IPS DF 19.7 (cell line): ENCODE measurements at regions not wholly inside any gene's neighbourhood (a gene's known extent, or its start where the extent isn't known, plus 50 kb on each side); places are given as distances from the start of the nearest gene placed in this dataset.
"Not testable (repeated sequence)": the region's sequence is repeated elsewhere in the genome, so short reads cannot be mapped to it uniquely, and the experiment has no call there.

Experiments
- DNase-seq: peaks from one replicate; pipeline ENCODE4 v3.0.0-alpha.2; 2013; ENCODE audit warnings: low read depth, low spot score

DNA sequence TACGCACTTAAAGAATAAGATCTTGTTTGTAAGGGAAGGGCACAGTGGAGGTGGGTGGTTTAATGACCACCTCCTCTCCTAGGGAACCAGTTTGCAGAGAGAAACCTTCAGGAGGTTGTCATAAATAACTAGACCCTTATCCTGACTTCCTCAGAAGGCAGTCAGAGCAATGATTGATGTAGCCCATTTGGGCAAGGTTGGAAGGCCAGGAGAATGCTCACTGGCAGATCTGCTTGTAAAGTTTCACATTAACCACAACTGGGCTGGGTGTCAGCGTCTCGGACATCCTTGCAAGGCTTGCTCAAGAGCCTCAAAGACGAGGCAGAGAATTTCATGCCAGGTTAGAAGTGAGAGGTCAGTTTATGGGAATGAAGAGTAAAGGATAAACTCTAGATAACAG, 87.6 kb upstream of the TRABD2B start:
- no peak for DNase-seq

DNA sequence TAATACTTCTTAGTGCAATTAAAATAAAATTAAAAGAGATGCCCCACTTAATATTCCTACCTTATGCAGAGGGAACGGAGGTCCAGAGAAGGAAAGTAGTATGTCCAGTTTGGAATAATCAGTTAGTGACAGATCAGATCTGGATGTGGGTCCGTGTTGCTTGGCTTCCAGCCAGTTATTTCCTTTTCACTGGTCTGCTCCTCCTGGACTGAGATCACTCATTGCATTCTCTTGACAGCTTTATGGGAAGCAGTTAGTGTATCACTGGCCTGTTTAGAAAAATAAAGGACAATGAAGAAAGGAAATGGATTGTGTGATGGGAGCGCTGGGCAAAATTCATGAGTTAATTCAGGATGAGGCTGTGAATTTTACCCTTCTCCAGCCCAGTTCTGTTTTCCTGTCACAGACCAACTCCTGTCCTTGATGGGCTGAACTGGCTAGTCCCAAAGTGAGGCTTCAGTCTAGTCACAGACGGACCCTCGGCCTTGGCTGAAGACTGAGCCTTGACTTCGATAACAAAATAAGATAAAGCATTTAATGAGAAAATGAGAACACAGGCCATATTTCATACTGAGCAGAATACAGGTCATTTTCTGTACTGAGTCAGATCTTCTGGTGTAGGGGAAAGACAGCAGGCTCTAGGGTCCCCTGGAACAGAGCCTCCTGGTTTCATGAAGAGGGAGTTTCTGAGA, 85.2 kb upstream of the TRABD2B start:
- no peak for DNase-seq

DNA sequence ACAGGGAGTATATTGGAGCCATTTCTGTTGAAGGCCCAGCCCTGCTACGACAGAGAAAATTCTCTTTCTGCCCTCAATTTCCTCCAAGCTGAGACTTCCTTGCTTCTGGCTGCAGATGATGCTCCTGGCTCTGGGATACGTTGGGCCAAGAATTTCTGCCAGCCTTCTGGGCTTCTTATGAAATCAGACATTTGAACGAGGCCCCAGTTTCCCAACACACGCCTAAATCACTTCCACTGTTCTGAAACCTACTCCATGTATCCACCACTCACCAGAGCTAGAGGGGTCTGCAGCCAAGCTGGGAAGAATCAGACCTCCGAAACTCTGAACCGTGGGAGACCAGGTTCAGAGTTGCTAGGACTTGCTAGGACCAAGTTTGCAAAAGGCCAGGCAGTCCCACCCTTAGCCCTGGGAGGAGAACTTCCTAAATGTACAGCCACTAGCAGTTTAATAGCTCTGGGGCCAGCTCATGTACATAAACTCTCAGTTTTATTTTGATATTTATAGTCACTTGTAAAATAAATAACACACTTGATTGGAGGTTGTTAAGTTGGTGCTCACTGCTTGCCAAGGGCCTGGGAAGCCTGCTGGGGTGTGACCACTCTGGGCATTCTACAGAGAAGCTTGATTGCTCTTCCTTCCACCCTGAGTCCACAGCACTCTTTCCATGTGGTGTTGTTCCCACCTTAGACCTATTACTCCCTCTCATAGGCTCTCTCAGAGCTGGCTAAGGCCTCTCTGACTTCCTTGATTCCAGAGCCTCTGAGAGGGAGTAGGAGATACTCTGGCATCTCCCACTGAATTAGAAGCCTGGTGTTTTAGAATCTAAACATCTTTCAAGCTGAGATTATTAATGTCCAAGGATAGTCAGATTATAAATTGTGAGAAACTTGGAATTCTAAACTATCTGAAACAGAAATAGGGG, 83.4 kb upstream of the TRABD2B start:
- no peak for DNase-seq

DNA sequence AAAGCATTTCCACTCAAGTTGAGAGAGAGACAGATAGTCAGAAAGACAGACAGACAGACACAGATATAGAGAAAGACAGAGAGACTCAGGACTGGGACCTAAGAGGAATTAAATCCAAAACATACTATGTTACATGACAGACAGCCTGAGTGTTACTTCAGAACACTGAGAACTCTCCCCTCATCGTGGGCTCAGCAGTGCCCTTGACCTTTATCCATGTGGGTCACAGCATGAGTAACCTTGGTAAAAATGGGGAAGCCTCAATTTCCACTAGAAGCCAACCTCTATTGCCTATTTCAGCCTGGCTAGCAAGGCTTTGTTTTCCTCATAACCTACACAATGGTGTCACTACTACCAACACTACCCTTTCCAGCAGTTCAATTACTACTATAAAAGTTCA, 81.9 kb upstream of the TRABD2B start:
- no peak for DNase-seq

DNA sequence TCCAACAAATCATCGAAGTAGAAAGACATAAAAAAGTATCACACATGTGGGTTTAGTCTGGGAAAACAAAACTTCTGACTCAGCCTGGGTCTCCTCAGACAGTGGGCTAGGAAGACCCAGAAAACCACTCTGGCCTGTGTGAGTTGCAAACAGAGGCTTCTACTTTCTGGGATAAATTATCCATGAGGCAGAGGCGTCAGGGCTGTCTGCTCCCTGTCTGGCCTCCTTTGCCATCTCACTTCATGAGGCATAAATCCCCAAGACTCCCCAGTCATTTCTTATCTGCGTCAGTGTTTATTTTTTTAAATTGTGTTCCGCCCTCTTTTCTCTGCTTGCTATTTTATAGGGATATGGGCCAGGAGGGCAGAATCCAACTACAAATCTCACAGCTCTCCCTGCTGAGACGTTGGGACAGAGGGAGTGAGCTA, 80.6 kb upstream of the TRABD2B start:
- no peak for DNase-seq

DNA sequence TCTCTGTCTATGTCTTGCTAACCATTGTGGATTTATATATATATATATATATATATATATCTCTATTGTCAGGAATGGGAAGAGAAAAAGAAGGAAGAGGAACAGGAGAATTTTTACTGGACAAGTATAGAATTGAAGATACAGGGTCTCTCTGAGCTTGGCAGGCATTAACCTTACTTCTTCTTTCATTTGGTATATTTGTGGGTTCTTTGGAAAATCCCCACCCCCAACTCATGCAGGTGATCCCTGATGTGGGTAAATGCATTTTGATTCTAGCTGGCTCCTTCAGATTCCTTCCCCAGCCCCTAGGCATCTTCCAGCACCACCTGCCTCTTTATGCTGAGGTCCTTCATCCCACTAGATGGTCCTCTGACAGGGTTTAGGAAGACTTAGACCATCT, 78.8 kb upstream of the TRABD2B start:
- no peak for DNase-seq

DNA sequence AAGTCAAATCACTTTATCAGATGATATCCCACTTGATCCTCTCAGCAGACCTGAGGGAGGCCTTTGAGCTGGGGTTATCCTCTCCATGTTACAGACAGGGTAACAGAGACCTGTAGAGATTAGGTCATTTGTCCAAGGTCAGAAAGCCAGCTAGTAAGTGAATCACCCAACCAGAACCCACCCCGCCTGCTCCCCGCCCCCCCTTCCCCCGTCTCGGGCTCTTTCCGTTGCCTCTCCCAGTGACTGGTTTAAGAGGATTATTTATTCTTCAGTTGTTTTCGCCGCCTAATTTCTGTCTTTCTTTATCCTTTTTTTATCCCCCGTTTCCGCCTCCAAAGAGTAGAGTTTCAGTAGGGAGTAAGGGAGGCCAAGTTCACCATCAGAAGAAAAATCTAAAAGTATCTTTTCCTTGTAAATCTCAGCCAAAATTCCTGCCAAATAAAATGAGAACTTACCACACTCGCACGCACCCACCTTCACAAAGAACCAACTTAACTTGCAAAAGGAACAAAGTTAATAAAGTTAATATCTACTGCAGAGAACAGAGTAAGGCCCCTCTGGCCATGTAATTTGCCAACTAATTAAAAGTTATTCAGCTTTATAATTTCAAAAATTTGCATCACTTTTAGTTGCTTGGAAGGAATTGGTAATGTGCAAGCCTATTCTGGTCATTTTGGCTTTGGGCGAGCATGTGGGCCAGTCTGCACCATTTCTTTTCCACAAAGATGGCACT, 76.8 kb upstream of the TRABD2B start:
- DNase-seq, result no peak

DNA sequence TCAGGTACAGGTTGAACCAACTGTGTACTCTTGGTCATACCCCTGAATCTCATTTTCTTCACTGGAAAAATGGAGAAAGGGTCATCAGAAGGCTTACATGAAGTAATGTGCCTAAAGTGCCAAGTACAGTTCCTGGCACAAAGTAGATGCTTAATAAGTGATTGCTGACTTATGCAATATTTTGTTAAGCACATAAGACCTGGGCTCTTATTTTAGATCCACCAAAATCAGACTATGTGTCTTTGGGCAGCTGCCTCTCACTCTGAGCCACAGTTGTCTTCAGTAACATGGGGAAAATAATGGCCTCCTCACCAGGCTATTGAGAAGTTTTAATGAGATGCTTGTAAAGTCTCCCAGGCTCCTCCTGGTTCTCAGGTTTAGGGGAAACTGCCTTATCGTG, 74.3 kb upstream of the TRABD2B start:
- DNase-seq, result no peak

DNA sequence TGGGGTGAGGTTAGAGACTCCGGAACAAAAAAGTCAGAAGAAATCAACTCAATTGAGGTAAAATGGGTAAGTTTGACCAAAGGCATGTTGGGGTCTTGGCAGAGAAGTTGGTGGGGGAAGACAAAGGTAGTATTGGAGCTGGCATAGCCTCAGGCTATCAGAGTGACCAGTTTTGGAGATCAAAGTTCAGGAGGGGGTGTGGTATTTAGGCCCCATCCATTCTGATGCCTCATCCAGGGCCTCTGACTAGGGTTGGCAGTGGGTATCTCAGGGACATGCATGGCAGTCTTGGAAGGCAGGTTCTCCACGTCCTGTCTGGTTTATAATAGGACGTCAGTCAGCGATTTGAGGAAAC, 73.2 kb upstream of the TRABD2B start:
- DNase-seq, result no peak

DNA sequence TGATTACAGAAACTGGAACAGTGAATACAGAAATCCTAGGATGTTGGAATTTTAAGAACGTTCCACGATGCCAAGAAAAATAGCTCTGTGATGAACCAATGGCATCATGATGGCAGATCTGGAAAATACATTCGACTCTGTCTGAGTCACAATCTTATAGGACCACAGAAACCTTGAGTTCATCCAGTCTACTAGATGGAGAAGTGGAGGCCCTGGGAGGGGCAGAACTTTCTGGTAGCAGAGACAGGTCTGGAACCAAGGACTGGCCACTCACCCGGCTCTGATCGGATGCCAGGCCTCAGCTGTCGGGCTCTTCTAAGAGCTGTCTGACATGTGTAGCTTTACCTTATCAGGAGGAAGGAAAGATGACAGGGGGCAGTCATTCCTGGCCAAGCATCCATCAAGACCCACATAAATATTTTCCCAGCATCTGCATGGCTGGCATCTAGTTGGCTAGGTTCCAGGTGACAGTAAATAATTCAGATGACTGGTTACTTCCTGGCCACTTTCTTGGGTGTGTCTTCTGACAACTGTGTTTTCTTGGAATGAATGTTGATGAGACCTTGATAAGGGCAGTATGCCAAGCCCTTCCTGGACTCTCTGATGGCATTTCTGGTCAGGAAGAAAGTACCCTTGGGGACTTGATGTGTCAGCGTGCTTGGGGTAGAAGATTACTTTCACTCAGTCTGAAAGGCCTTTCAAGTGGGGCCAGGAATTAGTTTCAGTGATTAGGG, 72.6 kb upstream of the TRABD2B start:
- DNase-seq, result no peak

DNA sequence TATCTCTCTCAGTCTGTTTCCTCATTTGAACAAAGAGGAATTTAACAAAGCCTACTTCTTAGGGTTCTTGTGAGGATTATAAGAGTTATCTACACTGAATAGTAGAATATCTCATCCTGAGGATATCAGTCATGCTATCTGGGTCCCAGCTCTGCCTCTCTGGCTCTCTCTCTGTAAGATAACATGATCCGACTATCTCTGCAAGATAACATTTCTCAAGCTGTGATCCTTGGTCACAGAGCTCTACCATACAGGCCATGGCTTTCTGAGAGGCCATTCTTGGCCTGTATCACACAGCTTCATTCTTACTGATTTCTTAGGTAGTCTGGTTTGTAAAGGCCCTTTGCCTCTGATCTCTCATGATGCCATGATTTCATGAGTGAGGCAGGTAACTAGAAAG, 71.0 kb upstream of the TRABD2B start:
- no peak for DNase-seq

DNA sequence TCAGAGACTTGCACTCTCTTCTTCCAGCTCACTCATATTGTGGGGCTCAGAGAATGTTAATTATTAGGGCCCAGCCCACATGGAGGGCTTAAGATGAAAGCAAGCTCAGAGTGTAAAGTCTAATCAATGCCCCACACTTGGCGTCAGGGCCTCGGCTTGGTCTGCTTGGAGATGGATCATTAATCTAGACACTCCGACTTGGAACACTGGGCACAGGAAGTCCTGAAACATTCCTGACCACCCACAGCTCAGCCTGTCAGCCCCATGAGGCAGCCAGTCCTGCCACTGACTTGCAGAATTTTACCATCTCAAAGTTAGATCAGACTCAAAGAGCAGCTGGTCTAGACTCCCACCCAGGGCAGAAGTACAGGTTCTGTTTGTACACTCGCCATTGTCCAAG, 69.8 kb upstream of the TRABD2B start:
- no peak for DNase-seq

DNA sequence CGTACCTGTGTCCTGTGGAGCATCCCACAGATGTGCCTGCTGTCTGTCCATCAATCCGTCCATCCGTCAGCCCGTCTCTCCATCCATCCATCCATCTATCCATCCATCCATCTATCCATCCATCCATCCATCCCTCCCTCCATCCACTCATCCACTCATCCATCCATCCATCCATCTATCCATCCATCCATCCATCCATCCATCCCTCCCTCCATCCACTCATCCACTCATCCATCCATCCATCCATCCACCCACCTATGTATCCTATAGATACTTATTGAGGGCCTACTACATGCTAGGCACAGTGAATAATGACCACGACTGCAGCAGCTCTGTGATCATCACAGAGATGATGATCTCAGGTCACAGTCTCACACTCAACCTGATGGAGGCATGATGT, 67.5 kb upstream of the TRABD2B start:
- not testable (repeated sequence) for DNase-seq

DNA sequence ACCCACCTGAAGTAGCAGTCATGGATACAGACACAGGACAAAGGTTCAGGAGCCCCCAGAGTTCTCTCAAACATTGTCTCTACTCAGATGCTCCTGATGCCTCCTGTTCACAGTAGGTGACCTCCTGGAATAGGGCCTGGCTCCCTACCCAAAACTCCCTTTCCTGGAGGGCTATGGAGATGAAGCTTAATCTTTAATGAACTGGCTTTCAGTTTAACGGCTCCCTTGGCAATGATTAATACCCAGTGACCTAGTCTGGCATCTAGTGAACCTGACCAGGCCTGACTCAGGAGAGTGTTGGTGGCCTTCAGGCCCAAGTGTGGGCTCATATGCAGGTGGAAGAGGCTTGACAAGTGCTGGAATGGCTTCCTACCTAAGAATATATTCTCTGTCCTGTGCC, 65.2 kb upstream of the TRABD2B start:
- no peak for DNase-seq

DNA sequence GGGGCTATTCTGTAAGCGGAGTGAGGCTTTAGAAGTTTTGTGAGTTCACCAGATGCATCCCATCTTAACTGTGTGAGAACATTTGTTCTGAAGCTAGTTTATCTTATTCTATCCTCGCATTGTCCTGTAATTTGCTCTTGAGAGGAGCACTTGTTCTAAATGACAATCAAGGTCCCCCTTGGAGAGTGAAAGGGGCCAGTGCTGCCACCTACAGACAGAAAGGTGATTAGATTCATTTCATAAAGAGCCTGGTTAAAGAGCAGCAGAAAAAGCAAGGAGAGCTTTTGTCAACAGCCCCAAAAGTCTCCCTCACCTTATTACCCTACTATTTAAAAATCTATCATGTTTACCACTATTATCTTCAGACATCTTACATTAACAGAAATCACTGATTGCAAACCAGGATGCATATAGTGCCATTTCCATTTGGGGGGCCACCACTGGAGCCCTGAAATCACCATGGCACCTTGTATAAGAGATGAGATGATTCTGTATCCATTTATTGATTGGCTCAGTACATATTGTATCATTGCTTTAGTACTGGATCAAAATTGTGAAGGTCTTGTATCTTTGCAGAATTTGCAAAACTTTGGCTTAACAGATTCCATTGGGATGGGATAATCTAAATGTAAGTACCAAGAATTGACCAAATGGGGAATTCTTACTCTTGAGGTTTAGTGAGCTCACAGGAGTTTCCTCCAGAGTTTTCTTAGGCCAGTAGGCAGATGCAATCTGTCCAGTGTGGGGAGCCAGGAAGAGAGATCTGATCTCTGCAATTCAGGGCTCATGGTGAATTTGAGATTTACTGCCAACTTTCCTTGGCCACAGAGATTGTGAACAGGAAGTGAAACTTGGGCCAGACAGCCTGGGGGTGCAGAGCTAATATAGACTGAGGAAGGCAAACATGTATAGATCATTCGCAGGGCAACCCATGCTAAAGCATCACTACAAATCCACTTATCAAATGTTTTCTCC, 64.3 kb upstream of the TRABD2B start:
- DNase-seq, result peak; percentile 17

DNA sequence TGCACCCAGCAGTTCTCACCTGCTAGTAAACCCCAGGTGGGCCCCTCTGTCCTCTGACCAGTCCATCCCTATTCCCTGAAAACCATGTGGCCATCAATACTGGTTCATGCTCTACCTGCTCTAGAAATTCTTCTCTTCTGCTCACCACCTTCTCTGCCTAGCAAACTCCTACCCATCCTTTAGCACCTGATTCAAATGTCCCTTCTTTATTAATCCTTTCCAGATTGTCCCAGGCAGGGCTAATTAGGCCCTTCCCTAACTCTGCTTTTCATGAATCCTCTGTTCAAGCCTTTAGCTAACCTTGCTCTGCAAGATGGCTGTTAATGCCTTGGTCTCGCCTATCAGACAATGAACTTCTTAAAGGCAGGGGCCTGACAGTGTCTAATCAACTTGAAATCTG, 62.1 kb upstream of the TRABD2B start:
- no peak for DNase-seq

DNA sequence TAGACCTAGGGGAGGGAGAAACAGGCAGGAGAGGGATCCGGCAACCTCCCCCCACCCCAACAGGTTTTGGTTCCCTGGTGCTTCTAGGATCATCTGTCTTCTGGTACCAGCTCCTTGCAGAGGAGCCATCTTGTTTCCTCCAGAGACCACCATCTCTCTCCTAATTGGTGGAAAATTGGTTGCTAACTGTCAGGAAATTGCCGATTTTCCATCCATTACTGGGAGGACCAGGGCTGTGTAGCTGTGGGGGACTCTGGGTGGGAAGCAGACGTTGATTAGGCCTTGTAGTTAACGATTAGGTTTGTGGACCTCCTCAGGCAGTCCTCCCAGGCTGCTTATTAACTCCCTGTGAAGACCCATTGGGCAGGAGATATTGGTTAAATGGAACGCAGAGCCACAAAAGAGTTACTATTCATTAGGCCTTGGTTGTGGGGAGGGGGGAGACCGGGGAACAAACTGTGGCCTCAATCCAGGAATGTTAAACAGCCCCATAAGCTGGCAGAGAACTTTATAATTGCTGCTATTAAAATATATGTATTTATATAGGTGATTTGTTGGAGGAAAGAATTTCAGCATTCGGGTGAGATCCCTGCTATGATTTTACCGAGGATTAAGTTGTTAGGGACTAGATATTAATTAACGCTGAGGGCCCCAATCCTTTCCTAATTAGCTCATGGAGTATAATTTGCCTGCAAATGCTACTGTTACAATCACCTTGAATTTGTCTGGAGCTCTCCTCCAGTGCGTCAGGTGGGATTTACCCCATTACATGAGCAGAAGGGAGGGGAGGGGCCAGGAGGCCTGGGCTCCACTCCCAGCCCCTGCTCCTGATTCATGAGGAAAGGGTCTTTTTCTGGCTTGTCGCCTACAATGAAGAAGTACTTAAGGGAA, 61.2 kb upstream of the TRABD2B start:
- no peak for DNase-seq

DNA sequence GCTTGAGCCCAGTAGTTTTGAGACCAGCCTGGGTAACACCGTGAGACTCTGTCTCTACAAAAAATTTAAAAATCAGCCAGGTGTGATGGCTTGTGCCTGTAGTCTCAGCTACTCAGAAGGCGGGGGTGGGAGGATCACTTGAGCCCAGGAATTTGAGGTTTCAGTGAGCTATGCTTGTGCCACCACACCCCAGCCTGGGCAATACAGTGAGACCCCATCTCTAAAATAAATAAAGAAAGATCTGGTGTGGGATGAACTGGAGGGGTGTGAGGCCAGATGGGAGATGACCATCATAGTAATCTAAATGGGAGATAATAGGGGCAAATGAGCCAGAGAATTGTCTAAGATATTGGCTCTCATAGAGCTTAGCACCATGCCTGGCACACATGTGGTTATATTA, 60.1 kb upstream of the TRABD2B start:
- no peak for DNase-seq

DNA sequence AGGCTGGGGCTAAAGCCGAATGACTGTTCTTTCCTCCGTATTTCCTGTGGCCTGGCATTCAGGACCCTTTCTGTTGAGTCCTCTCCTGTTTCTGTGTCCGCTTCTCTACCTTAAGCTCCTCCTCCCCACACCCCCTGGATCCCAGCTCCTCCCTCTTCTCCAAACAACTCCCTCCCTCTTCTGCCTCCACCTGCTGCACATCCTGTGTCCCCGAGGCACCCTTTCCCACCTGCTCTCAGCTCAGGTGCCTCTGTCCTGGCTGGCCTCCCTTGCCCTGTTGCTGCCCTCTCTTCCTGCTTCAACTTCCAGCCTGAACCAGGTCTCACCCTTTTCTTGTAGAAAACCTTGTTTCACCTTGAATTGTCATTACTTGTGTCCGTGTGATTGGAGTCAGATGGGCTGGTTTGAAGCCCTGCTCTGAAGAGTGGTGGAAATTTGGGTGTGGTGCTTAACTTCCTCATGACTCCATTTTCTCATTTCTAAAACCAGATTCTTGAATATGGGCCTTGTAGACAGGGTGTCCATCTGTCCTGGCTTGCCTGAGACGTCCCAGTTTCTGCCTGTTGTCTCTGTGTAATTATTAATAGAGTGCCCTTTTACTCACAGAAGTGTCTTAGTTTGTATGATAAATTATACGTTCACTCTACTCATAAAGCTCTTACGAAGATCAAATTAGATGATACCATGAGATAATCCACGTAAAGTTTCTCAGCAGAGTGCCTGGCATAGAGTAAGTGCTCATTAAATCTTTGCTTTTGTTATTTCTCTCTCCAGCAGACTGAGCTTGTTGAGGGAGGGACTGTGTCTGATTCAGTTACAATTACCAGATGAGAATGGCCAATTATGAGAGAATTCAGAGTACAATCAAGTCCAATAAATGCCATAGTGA, 58.9 kb upstream of the TRABD2B start:
- peak; percentile 23 for DNase-seq
